ENCODE measurements at regions not wholly inside any gene's neighbourhood (a gene's known extent, or its start where the extent isn't known, plus 50 kb on each side); places are given as distances from the start of the nearest gene placed in this dataset.

GRCh38 chr16:64351121-64351520, 770.7 kb downstream of the CDH11 start:
- TF ChIP-seq YY1 (IDR thresholded peaks at IDR 0.05; ENCODE audit: low read depth) = no peak
- no peak for TF ChIP-seq REST (IDR thresholded peaks at IDR 0.05; ENCODE audit: low read depth)
- TF ChIP-seq RAD21 (IDR thresholded peaks at IDR 0.05; ENCODE audit: low read depth) = no peak
- no peak for TF ChIP-seq CEBPB (IDR thresholded peaks at IDR 0.05)
